22Rv1 (cell line): ENCODE measurements at regions not wholly inside any gene's neighbourhood (a gene's known extent, or its start where the extent isn't known, plus 50 kb on each side); places are given as distances from the start of the nearest gene placed in this dataset.
"Not testable (repeated sequence)": the region's sequence is repeated elsewhere in the genome, so short reads cannot be mapped to it uniquely, and the experiment has no call there.

ENCODE experiments used
- ZFX ChIP-seq: fragments of 450-650 bp; IDR thresholded peaks from 2 replicates; pipeline ENCODE4 v1.6.1; 2017; ENCODE audit warnings: antibody characterized with exemption, borderline replicate concordance
- TF ChIP-seq, protein P1 (sequence below): fragments of 450-650 bp; IDR thresholded peaks from 2 replicates; pipeline ENCODE4 v1.5.1; 2017; ENCODE audit warnings: mild to moderate bottlenecking

DNA sequence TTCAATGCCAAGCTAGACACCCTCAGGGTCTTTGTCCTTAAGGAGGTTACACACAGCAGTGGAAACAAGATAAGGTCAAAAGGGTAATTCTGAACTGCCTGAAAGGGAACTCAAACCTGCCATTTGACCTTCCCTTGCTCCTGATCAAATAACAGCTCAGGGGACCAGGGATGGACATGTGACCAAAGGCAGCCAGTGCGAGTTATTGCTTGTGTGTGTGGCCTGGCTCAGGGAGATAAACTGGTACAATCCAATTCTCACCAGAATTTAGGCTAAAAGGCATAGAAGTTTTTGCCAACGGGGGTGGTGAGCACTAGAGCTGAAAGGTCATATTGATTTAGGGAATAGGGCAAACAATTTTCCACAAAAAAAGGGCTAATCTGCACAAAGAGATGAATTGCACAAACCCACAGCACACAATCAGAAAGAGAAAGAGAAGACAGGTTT lies 349.9 kb upstream of the AUTS2 start:
- TF ChIP-seq, protein P1, sequence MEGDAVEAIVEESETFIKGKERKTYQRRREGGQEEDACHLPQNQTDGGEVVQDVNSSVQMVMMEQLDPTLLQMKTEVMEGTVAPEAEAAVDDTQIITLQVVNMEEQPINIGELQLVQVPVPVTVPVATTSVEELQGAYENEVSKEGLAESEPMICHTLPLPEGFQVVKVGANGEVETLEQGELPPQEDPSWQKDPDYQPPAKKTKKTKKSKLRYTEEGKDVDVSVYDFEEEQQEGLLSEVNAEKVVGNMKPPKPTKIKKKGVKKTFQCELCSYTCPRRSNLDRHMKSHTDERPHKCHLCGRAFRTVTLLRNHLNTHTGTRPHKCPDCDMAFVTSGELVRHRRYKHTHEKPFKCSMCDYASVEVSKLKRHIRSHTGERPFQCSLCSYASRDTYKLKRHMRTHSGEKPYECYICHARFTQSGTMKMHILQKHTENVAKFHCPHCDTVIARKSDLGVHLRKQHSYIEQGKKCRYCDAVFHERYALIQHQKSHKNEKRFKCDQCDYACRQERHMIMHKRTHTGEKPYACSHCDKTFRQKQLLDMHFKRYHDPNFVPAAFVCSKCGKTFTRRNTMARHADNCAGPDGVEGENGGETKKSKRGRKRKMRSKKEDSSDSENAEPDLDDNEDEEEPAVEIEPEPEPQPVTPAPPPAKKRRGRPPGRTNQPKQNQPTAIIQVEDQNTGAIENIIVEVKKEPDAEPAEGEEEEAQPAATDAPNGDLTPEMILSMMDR = not testable (repeated sequence)
- TF ChIP-seq ZFX = not testable (repeated sequence)
